ENCODE measurements at regions not wholly inside any gene's neighbourhood (a gene's known extent, or its start where the extent isn't known, plus 50 kb on each side); places are given as distances from the start of the nearest gene placed in this dataset.

DNA sequence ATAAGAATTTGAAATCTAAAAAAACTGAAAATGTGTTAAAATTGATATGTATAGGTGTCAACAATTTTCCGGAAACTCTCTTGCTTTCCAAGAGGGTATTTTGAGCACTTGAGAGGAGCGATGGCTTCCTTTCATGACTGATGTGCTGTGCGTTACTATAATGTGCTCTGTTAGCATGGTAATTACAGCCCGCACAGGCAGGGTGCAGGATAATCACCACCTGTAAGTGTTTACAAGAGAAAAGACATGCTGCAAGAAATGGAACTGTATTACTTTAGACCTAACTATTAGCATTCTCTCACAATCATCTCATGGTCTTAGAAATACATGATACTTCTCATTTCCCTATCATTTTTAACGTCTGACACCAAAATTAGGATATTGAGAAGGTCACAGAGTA is 92.4 kb upstream of the ADARB2 start:
- no peak for TF ChIP-seq POLR2A (IDR thresholded peaks at IDR 0.05)
- TF ChIP-seq POLR2AphosphoS5 (IDR thresholded peaks at IDR 0.05; ENCODE audit: insufficient read depth in 1 of 2, low read depth in 1 of 2): no peak
- TF ChIP-seq, protein P1, sequence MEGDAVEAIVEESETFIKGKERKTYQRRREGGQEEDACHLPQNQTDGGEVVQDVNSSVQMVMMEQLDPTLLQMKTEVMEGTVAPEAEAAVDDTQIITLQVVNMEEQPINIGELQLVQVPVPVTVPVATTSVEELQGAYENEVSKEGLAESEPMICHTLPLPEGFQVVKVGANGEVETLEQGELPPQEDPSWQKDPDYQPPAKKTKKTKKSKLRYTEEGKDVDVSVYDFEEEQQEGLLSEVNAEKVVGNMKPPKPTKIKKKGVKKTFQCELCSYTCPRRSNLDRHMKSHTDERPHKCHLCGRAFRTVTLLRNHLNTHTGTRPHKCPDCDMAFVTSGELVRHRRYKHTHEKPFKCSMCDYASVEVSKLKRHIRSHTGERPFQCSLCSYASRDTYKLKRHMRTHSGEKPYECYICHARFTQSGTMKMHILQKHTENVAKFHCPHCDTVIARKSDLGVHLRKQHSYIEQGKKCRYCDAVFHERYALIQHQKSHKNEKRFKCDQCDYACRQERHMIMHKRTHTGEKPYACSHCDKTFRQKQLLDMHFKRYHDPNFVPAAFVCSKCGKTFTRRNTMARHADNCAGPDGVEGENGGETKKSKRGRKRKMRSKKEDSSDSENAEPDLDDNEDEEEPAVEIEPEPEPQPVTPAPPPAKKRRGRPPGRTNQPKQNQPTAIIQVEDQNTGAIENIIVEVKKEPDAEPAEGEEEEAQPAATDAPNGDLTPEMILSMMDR (IDR thresholded peaks at IDR 0.05): no peak
